ENCODE measurements at regions not wholly inside any gene's neighbourhood (a gene's known extent, or its start where the extent isn't known, plus 50 kb on each side); places are given as distances from the start of the nearest gene placed in this dataset.

GRCh38 chr3:72295276-72295961 lies 510.5 kb upstream of the PROK2 start:
- no peaks in the 10 kb centered on the region for H4K20me1 ChIP-seq (ENCODE audit: insufficient read depth, low read length)
- H3K79me2 ChIP-seq (ENCODE audit: insufficient read depth, low read length) = no peaks in the 10 kb centered on the region
- Mint-ChIP-seq H3K27ac (ENCODE audit: unreplicated experiment) (no peak overlapping the region), H3K4me1 (ENCODE audit: low read depth, unreplicated experiment) (peaks cover 6% of the 10 kb centered on the region), H3K36me3 (ENCODE audit: low read depth, unreplicated experiment) (peaks cover 3% of the 10 kb centered on the region), H3K4me3 (ENCODE audit: unreplicated experiment) (no peak overlapping the region), H3K9me3 (ENCODE audit: unreplicated experiment) (peaks cover under 1% of the 10 kb centered on the region), H3K27me3 (ENCODE audit: low read depth, unreplicated experiment) (peaks cover 52% of the 10 kb centered on the region)
- DNase-seq (ENCODE audit: low read depth) (no peak), FAIRE-seq (no peak)
- no peaks in the 10 kb centered on the region for H3K9me3 ChIP-seq (ENCODE audit: insufficient read depth, low read depth, low read length)
- peaks cover 29% of the 10 kb centered on the region for H3K27me3 ChIP-seq (ENCODE audit: insufficient read depth, low read length)
- H3K9ac ChIP-seq (ENCODE audit: low read length) = no peak overlapping the region
- TF ChIP-seq EZH2 (IDR thresholded peaks at IDR 0.05; ENCODE audit: insufficient read depth, low read length) (no peak), CTCF (IDR thresholded peaks at IDR 0.05; ENCODE audit: insufficient read depth, low read depth, low read length) (no peak)
- no peak overlapping the region for H2AFZ ChIP-seq (ENCODE audit: low read depth, low read length)
- no peaks in the 10 kb centered on the region for H3K36me3 ChIP-seq (ENCODE audit: insufficient read depth, low read length)
- H3K4me1 ChIP-seq (ENCODE audit: insufficient read depth, low read length) = peaks cover 12% of the 10 kb centered on the region
- no peak overlapping the region for H3K4me3 ChIP-seq (ENCODE audit: insufficient read depth, low read depth, low read length)
- no peak overlapping the region for H3K4me2 ChIP-seq (ENCODE audit: low read length)
- H3K27ac ChIP-seq (ENCODE audit: low read depth, low read length) = no peak overlapping the region

- TF ChIP-seq CTCF (IDR thresholded peaks at IDR 0.05; ENCODE audit: insufficient read depth, low read depth, low read length) (no peak), EZH2 (IDR thresholded peaks at IDR 0.05; ENCODE audit: insufficient read depth, low read length) (no peak)
- peaks cover 57% of the 10 kb centered on the region for H3K27me3 Mint-ChIP-seq (ENCODE audit: low read depth, unreplicated experiment)
- no peaks in the 10 kb centered on the region for H3K9me3 Mint-ChIP-seq (ENCODE audit: unreplicated experiment)
- H3K4me3 Mint-ChIP-seq (ENCODE audit: unreplicated experiment) = no peak overlapping the region
- H3K36me3 Mint-ChIP-seq (ENCODE audit: low read depth, unreplicated experiment) = no peaks in the 10 kb centered on the region
- no peak overlapping the region for H3K4me2 ChIP-seq (ENCODE audit: low read length)
- no peaks in the 10 kb centered on the region for H3K79me2 ChIP-seq (ENCODE audit: insufficient read depth, low read length)
- H3K27me3 ChIP-seq (ENCODE audit: insufficient read depth, low read length) = peaks cover 55% of the 10 kb centered on the region
- no peak overlapping the region for H3K9ac ChIP-seq (ENCODE audit: low read length)
- H3K4me1 ChIP-seq (ENCODE audit: insufficient read depth, low read length) = peaks cover 15% of the 10 kb centered on the region
- H3K4me1 Mint-ChIP-seq (ENCODE audit: low read depth, unreplicated experiment) = peaks cover 8% of the 10 kb centered on the region
- DNase-seq (ENCODE audit: low read depth) (no peak), FAIRE-seq (no peak)
- no peak overlapping the region for H2AFZ ChIP-seq (ENCODE audit: low read depth, low read length)
- no peaks in the 10 kb centered on the region for H3K36me3 ChIP-seq (ENCODE audit: insufficient read depth, low read length)
- no peak overlapping the region for H3K27ac ChIP-seq (ENCODE audit: low read depth, low read length)
- H4K20me1 ChIP-seq (ENCODE audit: insufficient read depth, low read length) = peaks cover 3% of the 10 kb centered on the region
- H3K4me3 ChIP-seq (ENCODE audit: insufficient read depth, low read depth, low read length) = no peak overlapping the region
- no peaks in the 10 kb centered on the region for H3K9me3 ChIP-seq (ENCODE audit: insufficient read depth, low read depth, low read length)
- no peak overlapping the region for H3K27ac Mint-ChIP-seq (ENCODE audit: unreplicated experiment)
Observed at GRCh38 chr3:72290859-72291638, 506.1 kb upstream of the PROK2 start.

GRCh38 chr3:72289692-72290071 lies 504.7 kb upstream of the PROK2 start:
- Histone ChIP-seq H3K27ac (ENCODE audit: low read depth, low read length) (no peak overlapping the region), H3K79me2 (ENCODE audit: insufficient read depth, low read length) (no peaks in the 10 kb centered on the region), H3K27me3 (ENCODE audit: insufficient read depth, low read length) (peaks cover 58% of the 10 kb centered on the region), H2AFZ (ENCODE audit: low read depth, low read length) (no peak overlapping the region), H3K4me1 (ENCODE audit: insufficient read depth, low read length) (peaks cover 15% of the 10 kb centered on the region), H3K9ac (ENCODE audit: low read length) (no peak overlapping the region), H4K20me1 (ENCODE audit: insufficient read depth, low read length) (peaks cover 3% of the 10 kb centered on the region), H3K4me2 (ENCODE audit: low read length) (peak overlapping the region; percentile 79), H3K36me3 (ENCODE audit: insufficient read depth, low read length) (no peaks in the 10 kb centered on the region), H3K9me3 (ENCODE audit: insufficient read depth, low read depth, low read length) (no peaks in the 10 kb centered on the region), H3K4me3 (ENCODE audit: insufficient read depth, low read depth, low read length) (peak overlapping the region; percentile 20)
- Mint-ChIP-seq H3K27ac (ENCODE audit: unreplicated experiment) (no peak overlapping the region), H3K27me3 (ENCODE audit: low read depth, unreplicated experiment) (peaks cover 60% of the 10 kb centered on the region), H3K9me3 (ENCODE audit: unreplicated experiment) (no peaks in the 10 kb centered on the region), H3K36me3 (ENCODE audit: low read depth, unreplicated experiment) (no peaks in the 10 kb centered on the region), H3K4me3 (ENCODE audit: unreplicated experiment) (no peak overlapping the region), H3K4me1 (ENCODE audit: low read depth, unreplicated experiment) (peaks cover 8% of the 10 kb centered on the region)
- no peak for DNase-seq (ENCODE audit: low read depth)
- FAIRE-seq = no peak
- no peak for TF ChIP-seq EZH2 (IDR thresholded peaks at IDR 0.05; ENCODE audit: insufficient read depth, low read length)
- no peak for TF ChIP-seq CTCF (IDR thresholded peaks at IDR 0.05; ENCODE audit: insufficient read depth, low read depth, low read length)

All from astrocyte (in vitro differentiated cells and primary cell).